ENCODE measurements at regions not wholly inside any gene's neighbourhood (a gene's known extent, or its start where the extent isn't known, plus 50 kb on each side); places are given as distances from the start of the nearest gene placed in this dataset.

- Histone ChIP-seq H3K4me1 (no peaks in the 10 kb centered on the region), H3K36me3 (no peaks in the 10 kb centered on the region), H3K27me3 (ENCODE audit: low read depth) (no peaks in the 10 kb centered on the region), H3K9me3 (no peaks in the 10 kb centered on the region), H3K4me3 (no peak overlapping the region), H3K27ac (no peak overlapping the region)
- TF ChIP-seq CTCF (IDR thresholded peaks at IDR 0.05) = no peak
- intact Hi-C loops (cut with DNase I) = no loop called here
- DNase-seq (no peak), ATAC-seq (no peak)
Measured at GRCh38 chr2:235217846-235218245, 266.0 kb downstream of the SH3BP4 start.

- Histone ChIP-seq H3K4me1 (no peaks in the 10 kb centered on the region), H3K27me3 (ENCODE audit: low read depth) (no peaks in the 10 kb centered on the region), H3K27ac (no peak overlapping the region), H3K36me3 (no peaks in the 10 kb centered on the region), H3K4me3 (no peak overlapping the region), H3K9me3 (no peaks in the 10 kb centered on the region)
- intact Hi-C loops (cut with DNase I) = no loop called here
- TF ChIP-seq CTCF (IDR thresholded peaks at IDR 0.05) = no peak
- DNase-seq (no peak), ATAC-seq (no peak)
Measured at GRCh38 chr2:235218486-235218907, 266.7 kb downstream of the SH3BP4 start.

GRCh38 chr2:235219048-235219447 lies 267.2 kb downstream of the SH3BP4 start:
- ATAC-seq (no peak), DNase-seq (no peak)
- no peak for TF ChIP-seq CTCF (IDR thresholded peaks at IDR 0.05)
- H3K9me3 ChIP-seq = no peaks in the 10 kb centered on the region
- no peak overlapping the region for H3K4me3 ChIP-seq
- no peaks in the 10 kb centered on the region for H3K36me3 ChIP-seq
- H3K27me3 ChIP-seq (ENCODE audit: low read depth) = no peaks in the 10 kb centered on the region
- H3K27ac ChIP-seq = no peak overlapping the region
- H3K4me1 ChIP-seq = no peaks in the 10 kb centered on the region
- intact Hi-C loops (cut with DNase I) = no loop called here

GRCh38 chr2:235220331-235220730 lies 268.5 kb downstream of the SH3BP4 start:
- H3K4me3 ChIP-seq = no peak overlapping the region
- H3K36me3 ChIP-seq = no peaks in the 10 kb centered on the region
- TF ChIP-seq CTCF (IDR thresholded peaks at IDR 0.05) = no peak
- intact Hi-C loops (cut with DNase I) = no loop called here
- H3K9me3 ChIP-seq = no peaks in the 10 kb centered on the region
- no peak overlapping the region for H3K27ac ChIP-seq
- DNase-seq (no peak), ATAC-seq (no peak)
- no peaks in the 10 kb centered on the region for H3K27me3 ChIP-seq (ENCODE audit: low read depth)
- H3K4me1 ChIP-seq = no peaks in the 10 kb centered on the region

- intact Hi-C loops (cut with DNase I) = no loop called here
- no peak for DNase-seq
- no peaks in the 10 kb centered on the region for H3K36me3 ChIP-seq
- no peaks in the 10 kb centered on the region for H3K27me3 ChIP-seq (ENCODE audit: low read depth)
- no peak for ATAC-seq
- TF ChIP-seq CTCF (IDR thresholded peaks at IDR 0.05) = no peak
- no peak overlapping the region for H3K27ac ChIP-seq
- no peak overlapping the region for H3K4me3 ChIP-seq
- no peaks in the 10 kb centered on the region for H3K9me3 ChIP-seq
- no peaks in the 10 kb centered on the region for H3K4me1 ChIP-seq
Measured at GRCh38 chr2:235223011-235223410, 270.8 kb upstream of the AGAP1 start.

GRCh38 chr2:235224410-235224809 lies 269.4 kb upstream of the AGAP1 start:
- Histone ChIP-seq H3K27ac (no peak overlapping the region), H3K36me3 (no peaks in the 10 kb centered on the region), H3K4me3 (no peak overlapping the region), H3K4me1 (no peaks in the 10 kb centered on the region), H3K9me3 (no peaks in the 10 kb centered on the region), H3K27me3 (ENCODE audit: low read depth) (no peaks in the 10 kb centered on the region)
- DNase-seq = no peak
- intact Hi-C loops (cut with DNase I) = no loop called here
- ATAC-seq = no peak
- TF ChIP-seq CTCF (IDR thresholded peaks at IDR 0.05) = no peak
